GM21529 (cell line): ENCODE measurements at regions not wholly inside any gene's neighbourhood (a gene's known extent, or its start where the extent isn't known, plus 50 kb on each side); places are given as distances from the start of the nearest gene placed in this dataset.

Experiments
- ATAC-seq: cut with Tn5 transposase; IDR thresholded peaks from one replicate; pipeline ENCODE4 v1.9.1; 2021; ENCODE audit not compliant: unreplicated experiment

DNA sequence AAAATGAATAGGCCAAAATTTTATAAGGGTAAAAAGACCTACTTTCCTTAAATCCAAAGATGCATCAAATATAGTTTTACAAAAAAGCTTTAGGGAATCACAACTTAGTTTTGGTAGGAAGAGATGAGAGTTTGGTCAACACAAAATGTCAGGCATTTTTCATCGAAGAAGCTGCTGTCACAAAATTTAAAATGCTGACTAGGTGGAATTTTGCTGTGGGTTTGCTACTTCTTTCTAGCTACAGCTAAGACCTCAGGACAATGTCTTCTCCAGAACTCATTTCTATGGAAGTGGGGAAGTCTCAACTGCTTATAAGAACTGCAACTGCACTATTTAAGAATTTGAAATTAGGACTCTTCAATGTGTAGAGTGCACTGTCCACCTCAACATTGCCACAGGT, 351.1 kb downstream of the HAO1 start:
- no peak for ATAC-seq

DNA sequence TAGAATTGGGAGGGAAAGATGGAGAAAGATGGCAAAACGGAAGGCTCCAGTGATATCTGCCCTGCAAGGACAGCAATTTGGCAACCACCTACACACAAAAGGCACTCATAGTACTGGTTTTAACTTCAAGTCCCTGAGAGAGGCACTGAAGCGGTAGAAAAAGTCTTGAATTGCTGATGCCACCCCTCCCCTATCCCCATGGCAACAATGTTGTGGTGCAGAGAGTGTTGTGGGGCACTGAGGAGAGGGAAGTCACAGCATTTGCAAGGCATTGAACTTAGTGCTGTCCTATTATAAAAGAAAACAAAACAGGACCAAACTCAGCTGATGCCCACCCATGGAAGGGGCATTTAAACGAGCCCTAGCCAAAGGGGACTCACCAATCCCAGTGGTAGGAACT, 343.7 kb downstream of the HAO1 start:
- no peak for ATAC-seq

DNA sequence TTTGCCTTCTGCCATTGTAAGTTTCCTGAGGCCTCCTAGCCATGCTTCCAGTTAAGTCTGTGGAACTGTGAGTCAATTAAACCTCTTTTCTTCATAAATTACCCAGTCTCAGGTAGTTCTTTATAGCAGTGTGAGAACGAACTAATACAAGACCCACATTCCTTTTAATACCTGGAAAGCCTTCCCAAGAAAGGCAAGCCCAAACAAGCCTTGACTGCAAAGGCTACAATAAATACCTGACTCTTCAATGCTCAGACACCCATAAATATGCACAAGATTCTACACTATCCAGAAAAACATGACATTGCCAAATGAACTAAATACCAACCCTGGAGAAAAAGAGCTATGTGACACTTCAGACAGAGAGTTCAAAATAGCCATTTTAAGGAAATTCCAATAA, 338.8 kb downstream of the HAO1 start:
- ATAC-seq, result no peak

DNA sequence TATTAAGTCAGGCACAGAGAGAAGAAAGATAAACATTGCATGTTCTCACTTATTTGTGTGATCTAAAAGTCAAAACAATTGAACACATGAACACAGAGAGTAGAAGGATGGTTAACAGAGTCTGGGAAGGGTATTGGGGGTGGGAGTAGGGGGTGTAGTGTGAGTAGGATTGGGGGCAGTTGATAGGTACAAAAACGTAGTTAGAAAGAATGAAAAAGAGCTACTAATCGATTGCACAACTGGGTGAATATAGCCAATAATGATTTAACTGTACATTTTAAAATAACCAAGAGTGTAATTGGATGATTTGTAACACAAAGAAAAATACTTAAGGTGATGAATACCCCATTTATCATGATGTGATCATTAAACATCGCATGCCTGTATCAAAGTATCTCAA, 333.3 kb downstream of the HAO1 start:
- no peak for ATAC-seq

DNA sequence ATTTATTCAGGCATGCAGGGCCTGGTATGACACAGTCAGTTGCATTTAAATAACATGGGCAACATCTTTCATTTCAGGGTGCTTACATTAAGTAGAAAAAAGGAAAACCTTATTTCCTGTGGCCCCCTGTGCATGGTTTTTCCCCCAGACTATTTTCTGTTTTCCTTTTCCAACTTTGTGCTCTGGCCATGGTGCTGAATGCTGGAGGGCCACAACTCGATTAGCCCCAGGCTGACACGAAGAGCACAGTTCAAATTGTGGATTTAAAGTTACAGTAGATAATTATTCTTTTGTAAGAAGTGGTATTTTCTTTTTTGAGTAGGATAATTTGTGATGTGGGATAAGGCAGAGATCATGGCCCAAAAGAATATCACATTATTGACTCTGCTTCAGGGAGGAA, 332.0 kb downstream of the HAO1 start:
- ATAC-seq, result no peak

DNA sequence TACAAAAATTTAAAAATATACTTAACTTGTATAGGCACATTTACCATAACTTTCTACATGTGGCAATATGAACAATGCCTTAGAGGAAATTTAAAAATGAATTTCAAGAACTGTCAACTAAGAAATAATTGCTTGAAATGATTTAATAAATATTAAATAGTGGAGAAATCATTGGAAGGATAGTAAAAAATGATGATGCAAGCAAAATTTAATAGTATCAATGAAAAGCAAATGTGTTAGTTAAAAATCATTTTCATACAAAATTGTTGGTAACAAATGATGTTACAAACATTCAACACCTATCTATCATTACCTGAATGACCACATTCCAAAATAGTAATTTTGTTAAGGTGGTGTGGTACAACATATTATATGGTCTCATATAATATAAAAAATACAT, 331.0 kb downstream of the HAO1 start:
- ATAC-seq, result no peak

DNA sequence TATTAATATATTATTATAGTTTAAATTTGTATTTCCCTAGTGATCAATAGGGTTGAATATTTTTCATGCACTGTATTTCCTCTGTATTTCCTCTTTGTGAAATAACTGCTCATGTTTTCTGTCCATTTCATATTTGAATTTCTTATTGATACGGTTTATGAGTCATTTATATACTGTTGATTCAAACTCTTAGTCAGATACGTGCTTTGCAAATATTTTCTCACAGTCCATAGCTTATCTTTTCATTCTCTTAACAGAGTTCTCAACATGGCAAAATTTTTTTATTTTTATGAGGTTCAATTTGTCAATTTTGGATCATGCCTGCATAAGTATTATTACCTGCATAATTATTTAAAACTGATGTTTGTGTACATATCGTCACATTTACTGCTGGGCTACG, 329.6 kb downstream of the HAO1 start:
- ATAC-seq, result no peak

DNA sequence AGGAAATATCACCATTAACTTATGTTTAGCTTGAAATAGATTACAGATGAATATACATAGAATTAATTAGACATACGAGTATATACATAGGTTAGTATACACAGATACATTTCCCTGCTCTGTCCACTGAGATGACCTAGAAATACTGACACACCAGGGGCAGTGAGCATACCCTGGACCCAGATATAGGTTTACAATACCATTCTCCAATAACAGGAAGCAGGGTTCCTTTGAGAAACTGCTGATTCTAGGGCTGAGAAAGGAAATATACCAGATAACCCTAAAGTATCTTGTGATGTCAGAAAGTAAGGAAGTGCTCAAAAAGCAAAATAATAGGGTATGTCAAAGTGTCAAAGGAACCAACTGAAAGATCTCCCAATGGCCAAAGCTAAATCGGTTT, 322.5 kb downstream of the HAO1 start:
- ATAC-seq, result no peak

DNA sequence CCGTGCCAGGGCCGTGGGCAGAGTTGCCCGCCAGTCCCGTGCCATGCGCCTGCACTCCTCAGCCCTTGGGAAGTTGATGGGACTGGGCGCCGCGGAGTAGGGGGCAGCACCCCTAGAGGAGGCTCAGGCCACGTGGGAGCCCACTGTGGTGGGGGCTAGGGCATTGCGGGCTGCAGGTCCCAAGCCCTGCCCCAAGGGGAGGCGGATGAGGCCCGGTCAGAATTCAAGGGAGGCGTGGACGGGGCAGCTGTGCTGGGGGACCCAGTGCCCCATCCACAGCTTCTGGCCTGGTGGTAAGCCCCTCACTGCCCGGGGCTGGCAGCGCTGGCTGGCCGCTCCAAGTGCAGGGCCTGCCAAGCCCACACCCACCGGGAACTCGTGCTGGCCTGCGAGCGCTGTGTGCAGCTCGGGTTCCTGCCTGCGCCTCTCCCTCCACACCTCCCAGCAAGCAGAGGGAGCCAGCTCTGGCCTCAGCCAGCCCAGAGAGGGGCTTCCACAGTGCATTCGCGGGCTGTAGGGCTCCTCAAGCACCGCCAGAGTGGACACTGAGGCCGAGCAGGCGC, 317.8 kb downstream of the HAO1 start:
- no peak for ATAC-seq

DNA sequence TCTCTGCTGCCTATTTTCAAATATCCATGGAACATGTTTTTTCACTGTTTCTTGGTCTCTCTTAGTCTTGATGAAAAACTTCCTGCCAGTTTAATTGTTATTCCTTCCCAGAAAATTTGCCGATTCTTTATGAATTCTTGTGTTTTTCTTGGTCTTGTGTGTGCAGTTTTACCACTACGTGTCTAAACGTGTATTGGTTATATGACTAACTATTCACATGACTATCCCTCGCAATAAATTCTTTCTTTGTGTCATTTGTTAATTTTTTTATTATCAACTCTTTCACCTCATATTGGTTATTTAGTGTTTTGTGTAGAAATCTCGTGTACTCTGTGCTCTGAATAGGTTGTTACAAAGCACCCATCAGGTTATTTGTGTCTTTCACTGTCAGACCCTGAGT, 315.4 kb downstream of the HAO1 start:
- ATAC-seq, result no peak

DNA sequence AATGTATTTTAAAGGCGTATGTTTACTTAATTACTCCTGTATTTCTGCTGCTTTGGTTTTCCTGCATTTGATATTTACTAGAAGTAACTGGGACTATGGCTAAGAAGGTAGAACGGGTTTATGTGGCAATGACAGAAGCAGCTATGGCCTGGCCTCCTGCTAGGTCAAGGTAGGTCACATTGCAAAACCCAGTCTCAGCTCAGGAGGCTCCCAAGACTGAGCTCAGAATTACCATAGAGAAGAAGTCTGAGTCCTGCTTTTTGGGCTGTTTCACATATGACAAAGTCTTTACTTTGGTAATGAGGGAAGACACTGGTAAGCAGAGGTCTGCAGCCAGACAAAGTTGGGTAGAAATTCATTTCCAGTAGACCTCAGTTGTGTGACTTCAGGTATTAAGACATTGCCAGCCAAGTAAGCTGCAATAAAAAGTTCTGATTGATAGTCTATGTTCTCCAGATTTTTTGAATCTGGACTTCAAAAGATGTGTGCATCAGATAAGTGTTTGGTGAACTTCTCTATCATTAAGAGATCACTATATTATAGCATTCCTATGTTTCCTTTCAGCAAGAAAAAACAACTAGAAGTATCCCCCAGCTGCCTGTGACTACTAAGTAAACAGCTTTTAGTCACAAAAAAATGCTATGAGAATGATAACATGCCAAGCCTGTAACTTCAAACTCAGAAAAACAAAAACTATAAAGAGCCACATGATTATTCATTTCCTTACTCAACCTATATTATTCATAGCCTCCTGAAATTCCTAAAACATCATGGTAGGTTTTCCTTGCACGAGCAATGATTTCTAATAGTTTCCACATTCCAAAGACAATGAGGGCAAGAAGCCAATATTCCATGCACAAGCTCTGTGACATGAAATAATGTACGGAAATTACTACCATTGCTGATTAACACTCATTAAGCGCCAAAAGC, 312.3 kb downstream of the HAO1 start:
- ATAC-seq, result no peak

DNA sequence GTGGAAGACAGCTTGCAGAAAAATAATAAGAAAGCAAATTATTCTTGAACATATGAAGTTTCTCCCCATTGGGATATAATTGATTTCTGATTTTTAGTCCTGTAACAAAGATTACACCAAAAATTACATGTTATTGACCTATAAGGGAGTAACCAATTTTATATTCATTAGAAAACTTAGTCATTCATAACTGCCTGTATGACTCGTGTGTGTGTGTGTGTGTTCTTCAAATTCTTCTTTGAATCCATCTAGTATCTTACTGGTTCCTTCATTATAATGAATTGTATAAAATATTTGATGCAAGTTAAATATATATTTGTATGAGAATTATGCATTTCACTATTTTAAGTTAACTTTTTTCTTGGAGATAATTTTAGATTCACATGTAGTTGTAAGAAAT, 310.4 kb downstream of the HAO1 start:
- ATAC-seq, result no peak

DNA sequence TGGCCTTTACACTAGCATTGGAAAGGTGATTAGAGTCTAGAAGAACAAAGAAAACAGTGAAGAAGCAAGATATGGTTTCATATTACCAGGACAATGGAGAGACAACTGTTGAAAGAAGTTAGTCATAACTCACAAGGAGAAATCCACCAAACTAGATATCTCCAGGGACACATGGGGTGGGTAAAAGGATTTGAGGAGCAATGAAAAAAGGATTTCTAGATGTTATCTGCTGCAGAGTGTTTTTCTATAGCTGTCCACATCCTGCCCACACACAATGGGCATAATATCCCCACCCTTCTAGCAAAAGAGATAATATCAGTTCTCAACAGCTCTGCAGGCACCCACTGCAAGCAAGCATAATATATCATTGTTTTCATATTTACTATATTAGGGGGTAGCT, 303.1 kb downstream of the HAO1 start:
- ATAC-seq, result no peak

DNA sequence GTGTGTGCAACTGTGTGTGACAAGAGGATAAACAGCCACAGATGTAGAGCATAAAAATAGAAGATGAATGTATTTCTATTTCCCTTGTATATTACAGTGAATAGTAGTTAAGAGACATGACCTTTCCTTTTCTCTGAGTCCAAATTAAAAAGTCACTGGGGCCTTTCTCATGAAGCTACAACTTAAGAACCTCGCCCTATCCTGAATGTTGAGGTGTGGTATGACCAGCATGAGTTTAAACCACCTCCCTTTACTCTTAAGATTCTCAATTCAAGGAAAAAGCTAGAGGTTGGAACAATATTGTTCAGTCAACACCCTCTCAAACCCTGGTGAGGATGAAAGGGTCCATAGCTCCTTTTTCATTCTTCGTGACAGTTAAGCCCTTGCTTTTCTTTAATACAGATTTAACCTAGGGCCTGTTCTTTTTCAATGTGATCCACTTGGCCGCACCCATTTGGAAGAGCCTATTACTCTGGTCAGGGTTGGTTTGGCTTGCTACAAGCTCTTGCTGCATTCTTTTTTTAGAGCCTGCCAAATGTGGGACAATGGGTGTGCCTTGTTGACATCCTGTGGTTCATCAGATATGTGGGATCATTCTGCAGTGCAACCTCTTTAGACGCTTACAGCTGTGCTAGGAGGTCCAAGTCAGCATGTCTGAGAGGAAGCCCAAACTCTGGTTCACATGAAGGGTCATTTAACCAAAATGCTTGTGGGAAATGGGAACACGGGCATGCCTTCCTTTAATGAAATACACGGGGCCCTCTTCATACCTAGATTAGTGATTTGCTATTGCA, 290.0 kb downstream of the HAO1 start:
- ATAC-seq, result no peak

DNA sequence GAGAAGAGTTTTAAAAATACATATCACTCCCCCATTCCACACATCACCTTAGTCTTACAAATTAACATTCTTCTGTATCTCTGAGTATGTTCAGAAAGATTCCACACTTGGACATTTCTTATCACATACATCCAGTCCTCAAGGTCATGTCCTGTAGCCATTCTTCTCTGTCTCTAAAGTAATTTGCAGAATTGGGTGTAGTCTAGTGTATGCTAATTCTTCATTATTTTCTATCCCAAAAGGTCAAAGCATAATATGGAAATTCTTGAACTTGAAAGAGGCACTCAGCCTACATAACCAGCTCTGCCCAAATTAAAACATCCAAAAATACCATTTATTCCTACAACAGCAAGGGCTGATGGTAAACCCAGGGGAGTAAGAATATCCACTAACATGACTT, 286.0 kb downstream of the HAO1 start:
- no peak for ATAC-seq

DNA sequence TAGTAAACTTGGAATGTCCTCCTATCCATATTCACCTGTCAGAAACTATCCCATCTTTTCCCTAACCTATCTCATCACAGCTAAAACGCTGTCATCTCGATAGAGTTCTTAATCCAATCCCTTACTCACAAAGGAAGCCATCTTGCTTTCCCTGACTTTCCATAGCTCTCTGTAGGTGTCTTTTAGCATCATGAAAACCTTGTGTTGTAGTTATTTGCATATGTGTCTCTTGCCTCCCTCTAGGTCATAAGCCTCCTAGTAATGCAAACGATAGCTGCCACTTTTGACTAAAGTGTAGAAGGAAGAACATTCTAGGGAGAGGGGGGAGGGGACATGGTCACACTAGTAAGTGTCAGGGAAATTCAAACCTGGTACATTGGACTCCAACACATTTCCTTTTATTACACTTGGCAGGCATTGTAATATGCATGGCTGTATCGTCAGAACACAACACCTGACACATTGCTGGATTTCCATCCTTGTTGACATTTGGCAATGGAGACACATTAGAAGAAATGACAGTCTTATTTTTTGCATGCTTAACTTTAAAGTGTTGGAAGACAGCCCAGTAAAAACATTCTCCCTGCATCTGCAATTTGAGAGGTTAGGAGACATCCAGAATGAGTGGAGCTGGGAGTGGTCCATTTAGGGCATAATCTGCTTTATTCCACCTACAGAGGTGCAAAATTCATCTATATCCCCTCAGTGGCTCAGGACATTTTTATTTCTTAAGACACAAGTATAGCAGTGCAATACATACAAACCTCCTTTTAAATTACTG, 283.4 kb downstream of the HAO1 start:
- no peak for ATAC-seq

DNA sequence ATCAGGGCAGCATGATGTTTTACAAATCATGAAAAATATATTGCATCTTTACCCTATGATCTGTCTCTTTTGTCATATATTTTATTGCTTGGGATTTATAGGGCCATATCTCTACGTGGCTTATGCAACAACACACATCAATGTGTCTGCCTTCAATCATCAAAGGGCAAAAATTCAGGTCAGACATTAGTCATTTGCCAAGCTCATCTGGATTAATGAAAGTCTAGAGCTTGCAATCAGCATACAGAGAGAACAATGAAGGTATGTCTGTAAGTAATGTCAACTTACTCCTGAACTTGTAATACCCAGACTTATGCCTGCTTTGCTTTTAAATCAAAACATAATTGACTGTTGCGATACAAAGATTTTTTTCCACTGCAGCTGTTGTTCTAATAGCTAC, 282.7 kb downstream of the HAO1 start:
- no peak for ATAC-seq

DNA sequence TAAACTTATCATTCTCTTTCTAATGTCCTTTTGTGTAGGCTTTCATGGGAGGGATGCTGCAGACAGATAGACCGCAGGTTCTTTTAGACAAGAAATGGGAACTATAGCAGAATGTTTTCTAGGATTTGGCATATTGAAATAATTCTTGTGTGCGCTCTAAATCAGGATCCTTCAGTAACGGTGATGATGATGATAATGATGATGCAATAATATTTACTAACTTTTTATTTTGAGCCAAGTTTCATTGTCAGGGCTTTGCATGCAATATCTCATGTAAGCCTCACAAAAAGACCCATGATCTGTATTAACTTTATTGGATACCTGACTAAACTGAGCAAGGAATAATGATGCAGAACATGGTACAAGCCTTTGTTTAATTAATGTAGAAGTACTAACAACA, 280.1 kb downstream of the HAO1 start:
- no peak for ATAC-seq

DNA sequence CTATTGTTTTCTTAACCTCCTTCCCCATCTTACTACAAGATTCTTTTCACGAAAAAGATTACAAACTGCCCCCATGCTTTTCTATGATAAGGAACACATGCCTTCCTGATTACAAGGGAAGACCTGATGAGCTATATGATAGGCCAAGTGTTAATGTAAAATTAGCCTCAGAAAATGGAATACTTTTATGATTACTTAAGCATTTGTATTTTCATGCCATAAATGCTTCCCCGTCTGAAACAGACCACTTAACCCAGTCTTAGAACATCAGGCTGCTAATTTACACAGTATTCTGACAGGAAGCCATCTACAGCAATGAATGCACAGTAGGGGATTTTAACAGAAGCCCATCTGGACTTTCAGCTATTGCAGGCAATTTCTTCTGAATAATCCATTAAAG, 274.9 kb downstream of the HAO1 start:
- no peak for ATAC-seq

DNA sequence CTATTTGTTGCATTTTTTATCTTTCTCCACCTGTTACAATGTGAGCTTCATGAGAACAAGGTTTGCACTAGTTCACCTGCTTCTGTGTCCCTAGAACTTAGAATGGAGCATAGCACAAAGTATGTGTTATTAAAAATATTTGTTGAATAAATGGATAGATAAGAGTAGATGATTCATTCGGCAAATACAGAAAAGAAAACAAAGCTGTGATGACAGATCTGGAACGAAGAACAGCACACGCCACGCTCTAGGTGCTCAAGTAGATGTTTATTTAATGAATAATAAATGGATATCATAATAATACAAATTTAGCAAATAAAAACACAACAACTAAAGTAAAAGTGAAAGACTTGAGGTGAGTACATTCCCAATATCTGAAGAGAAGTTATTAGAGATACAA, 273.1 kb downstream of the HAO1 start:
- ATAC-seq, result no peak

DNA sequence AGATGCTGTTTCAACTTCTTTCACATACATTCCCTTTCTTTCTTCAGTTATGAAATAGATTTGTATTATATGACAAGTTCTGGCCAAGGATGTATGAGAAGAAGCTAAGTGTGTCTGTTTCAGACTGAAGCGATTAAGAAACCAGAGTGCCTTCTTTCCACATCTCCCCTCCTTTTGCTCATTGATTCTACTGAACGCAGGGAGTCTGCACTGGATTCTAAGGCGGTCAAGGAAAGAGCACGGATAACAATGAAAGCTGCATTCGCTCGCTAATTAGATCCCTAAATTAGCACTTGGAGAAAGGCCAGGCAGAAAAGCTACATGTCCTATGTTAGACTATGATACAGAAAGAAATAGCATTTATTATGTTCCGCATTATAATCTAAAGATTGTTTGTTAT, 267.7 kb downstream of the HAO1 start:
- no peak for ATAC-seq
